ENCODE measurements at regions not wholly inside any gene's neighbourhood (a gene's known extent, or its start where the extent isn't known, plus 50 kb on each side); places are given as distances from the start of the nearest gene placed in this dataset.
"Not testable (repeated sequence)": the region's sequence is repeated elsewhere in the genome, so short reads cannot be mapped to it uniquely, and the experiment has no call there.

- Histone ChIP-seq H3K4me1 (ENCODE audit: control insufficient read depth in 2 of 3, insufficient read depth in 2 of 3, low read depth in 1 of 3, low read length in 3 of 3) (no peaks in the 10 kb centered on the region), H3K27me3 (ENCODE audit: control insufficient read depth, insufficient read depth, low read length) (no peaks in the 10 kb centered on the region)
- no peak for FAIRE-seq
Observed at GRCh38 chr5:84872768-84873167, 488.1 kb upstream of the EDIL3 start.

GRCh38 chr5:84870369-84870768, 485.7 kb upstream of the EDIL3 start:
- FAIRE-seq (no peak), DNase-seq (no peak)
- TF ChIP-seq CTCF (IDR thresholded peaks at IDR 0.05; ENCODE audit: borderline replicate concordance, extremely low read depth, insufficient read depth): no peak
- no peaks in the 10 kb centered on the region for H3K27me3 ChIP-seq (ENCODE audit: control insufficient read depth, insufficient read depth, low read length)
- no peaks in the 10 kb centered on the region for H3K36me3 ChIP-seq (ENCODE audit: control insufficient read depth in 2 of 3, insufficient read depth in 3 of 3, low read length in 3 of 3)
- H3K9ac ChIP-seq (ENCODE audit: low read length in 3 of 3): no peak overlapping the region
- H3K9me3 ChIP-seq (ENCODE audit: control insufficient read depth in 2 of 3, insufficient read depth in 1 of 3, low read length in 3 of 3): no peaks in the 10 kb centered on the region
- no peak overlapping the region for H3K4me3 ChIP-seq (ENCODE audit: low read length in 3 of 3)
- no peak overlapping the region for H3K27ac ChIP-seq (ENCODE audit: low read depth in 2 of 2, low read length in 2 of 2)
- intact Hi-C loops (cut with DNase I): no loop called here
- H3K4me1 ChIP-seq (ENCODE audit: control insufficient read depth in 2 of 3, insufficient read depth in 2 of 3, low read depth in 1 of 3, low read length in 3 of 3): no peaks in the 10 kb centered on the region

More at GRCh38 chr5:84872768-84873167, 488.1 kb upstream of the EDIL3 start:
- H3K9me3 ChIP-seq (ENCODE audit: control insufficient read depth in 2 of 3, insufficient read depth in 1 of 3, low read length in 3 of 3): no peaks in the 10 kb centered on the region
- no peak overlapping the region for H3K27ac ChIP-seq (ENCODE audit: low read depth in 2 of 2, low read length in 2 of 2)
- H3K9ac ChIP-seq (ENCODE audit: low read length in 3 of 3): no peak overlapping the region
- no peak for DNase-seq
- H3K36me3 ChIP-seq (ENCODE audit: control insufficient read depth in 2 of 3, insufficient read depth in 3 of 3, low read length in 3 of 3): no peaks in the 10 kb centered on the region
- TF ChIP-seq CTCF (IDR thresholded peaks at IDR 0.05; ENCODE audit: borderline replicate concordance, extremely low read depth, insufficient read depth): no peak
- no peak overlapping the region for H3K4me3 ChIP-seq (ENCODE audit: low read length in 3 of 3)
- intact Hi-C loops (cut with DNase I): no loop called here

GRCh38 chr5:84869675-84870074, 485.0 kb upstream of the EDIL3 start:
- Histone ChIP-seq H3K36me3 (ENCODE audit: control insufficient read depth in 2 of 3, insufficient read depth in 3 of 3, low read length in 3 of 3) (no peaks in the 10 kb centered on the region), H3K9ac (ENCODE audit: low read length in 3 of 3) (no peak overlapping the region), H3K4me3 (ENCODE audit: low read length in 3 of 3) (no peak overlapping the region), H3K27me3 (ENCODE audit: control insufficient read depth, insufficient read depth, low read length) (no peaks in the 10 kb centered on the region), H3K4me1 (ENCODE audit: control insufficient read depth in 2 of 3, insufficient read depth in 2 of 3, low read depth in 1 of 3, low read length in 3 of 3) (no peaks in the 10 kb centered on the region), H3K9me3 (ENCODE audit: control insufficient read depth in 2 of 3, insufficient read depth in 1 of 3, low read length in 3 of 3) (no peaks in the 10 kb centered on the region), H3K27ac (ENCODE audit: low read depth in 2 of 2, low read length in 2 of 2) (no peak overlapping the region)
- no peak for TF ChIP-seq CTCF (IDR thresholded peaks at IDR 0.05; ENCODE audit: borderline replicate concordance, extremely low read depth, insufficient read depth)
- intact Hi-C loops (cut with DNase I): no loop called here
- DNase-seq (no peak), FAIRE-seq (no peak)

- DNase-seq; H3K27ac ChIP-seq (ENCODE audit: low read depth in 2 of 2, low read length in 2 of 2); H3K9ac ChIP-seq (ENCODE audit: low read length in 3 of 3); intact Hi-C loops (cut with DNase I); H3K4me3 ChIP-seq (ENCODE audit: low read length in 3 of 3); H3K4me1 ChIP-seq (ENCODE audit: control insufficient read depth in 2 of 3, insufficient read depth in 2 of 3, low read depth in 1 of 3, low read length in 3 of 3); H3K36me3 ChIP-seq (ENCODE audit: control insufficient read depth in 2 of 3, insufficient read depth in 3 of 3, low read length in 3 of 3); H3K27me3 ChIP-seq (ENCODE audit: control insufficient read depth, insufficient read depth, low read length); H3K9me3 ChIP-seq (ENCODE audit: control insufficient read depth in 2 of 3, insufficient read depth in 1 of 3, low read length in 3 of 3); FAIRE-seq: not testable (repeated sequence)
Observed at GRCh38 chr5:84863936-84864335, 479.3 kb upstream of the EDIL3 start.

Data from kidney (tissue), 13 donors.